ENCODE measurements at regions not wholly inside any gene's neighbourhood (a gene's known extent, or its start where the extent isn't known, plus 50 kb on each side); places are given as distances from the start of the nearest gene placed in this dataset.

- TF ChIP-seq CREB1 (CRISPR knock-in tag; IDR thresholded peaks at IDR 0.05; ENCODE audit: low read depth), result no peak
- TF ChIP-seq NANOG (IDR thresholded peaks at IDR 0.05; ENCODE audit: borderline replicate concordance), result no peak
- TF ChIP-seq EZH2phosphoT487 (IDR thresholded peaks at IDR 0.05; ENCODE audit: unreplicated experiment), result no peak
Observed at GRCh38 chrX:8914681-8915080, 113.5 kb upstream of the FAM9A start (continued).

DNA sequence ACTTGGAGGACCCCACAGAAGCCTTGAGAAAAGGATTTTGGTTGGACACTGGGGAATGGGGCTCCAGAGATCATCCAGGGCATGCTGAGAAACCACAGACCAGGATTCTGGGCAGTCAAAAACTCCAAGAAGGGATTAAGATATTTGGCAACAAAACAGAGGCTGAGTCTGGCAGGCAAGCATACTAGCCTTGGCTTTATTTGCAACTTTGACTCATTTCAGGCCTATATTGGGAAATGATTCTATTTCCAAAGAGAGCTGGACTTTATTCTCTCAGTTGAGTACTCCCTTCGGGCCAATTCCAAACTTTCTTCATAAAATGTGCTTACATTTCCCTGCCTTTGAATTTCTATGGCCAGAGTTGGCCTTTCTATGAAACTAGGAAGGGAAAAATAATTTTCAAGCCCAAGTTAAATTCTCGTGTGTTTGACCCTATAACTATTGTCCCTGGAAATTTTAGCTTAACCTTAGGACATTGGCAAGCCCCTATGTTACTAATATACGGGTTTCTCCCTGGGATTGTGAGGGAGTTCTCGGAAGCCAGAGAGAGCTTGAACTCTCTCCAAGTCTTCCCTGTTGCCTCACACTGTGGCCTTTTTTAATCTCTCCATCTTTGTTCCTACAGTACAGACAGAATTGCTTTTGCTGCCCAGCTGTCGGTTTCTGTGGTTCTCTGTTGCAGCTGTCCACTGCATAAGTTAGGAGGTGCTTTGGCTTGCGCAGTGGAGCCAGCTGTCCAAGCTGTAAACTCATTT is 112.6 kb upstream of the FAM9A start:
- Histone ChIP-seq H2AFZ (no peak overlapping the region), H3K4me3 (no peak overlapping the region), H4K20me1 (replicated peaks; ENCODE audit: insufficient read depth) (no peaks in the 10 kb centered on the region), H3K4me2 (no peak overlapping the region), H3K79me2 (replicated peaks; ENCODE audit: insufficient read depth) (no peaks in the 10 kb centered on the region), H3K27me3 (ENCODE audit: insufficient read depth) (no peaks in the 10 kb centered on the region), H3K9me2 (ENCODE audit: insufficient read depth) (no peaks in the 10 kb centered on the region), H3K27ac (ENCODE audit: low read depth) (no peak overlapping the region), H3K4me1 (ENCODE audit: insufficient read depth) (no peaks in the 10 kb centered on the region), H3F3A (replicated peaks; ENCODE audit: low read depth) (no peaks in the 10 kb centered on the region), H3K36me3 (ENCODE audit: insufficient read depth) (no peaks in the 10 kb centered on the region)
- Mint-ChIP-seq H3K27ac (no peak overlapping the region), H3K4me1 (no peaks in the 10 kb centered on the region), H3K27me3 (ENCODE audit: insufficient read depth, low read depth, poor library complexity) (no peaks in the 10 kb centered on the region), H3K4me3 (no peak overlapping the region), H3K36me3 (ENCODE audit: low read depth) (no peaks in the 10 kb centered on the region), H3K9me3 (no peaks in the 10 kb centered on the region)
- DNase-seq (ENCODE audit: low spot score) (no peak), ATAC-seq (no peak)
- TF ChIP-seq POLR2AphosphoS5 (IDR thresholded peaks at IDR 0.05; ENCODE audit: low read depth) (no peak), ZNF114 (CRISPR knock-in tag; IDR thresholded peaks at IDR 0.05) (no peak), STAT1 (IDR thresholded peaks at IDR 0.05; ENCODE audit: unreplicated experiment) (no peak), REST (IDR thresholded peaks at IDR 0.05; ENCODE audit: unreplicated experiment) (no peak), JUNB (IDR thresholded peaks at IDR 0.05; ENCODE audit: unreplicated experiment) (no peak), CTCF (conservative IDR thresholded peaks at IDR 0.05; ENCODE audit: low read depth in 2 of 2) (no peak), ZNF331 (CRISPR knock-in tag; IDR thresholded peaks at IDR 0.05; ENCODE audit: low read depth) (no peak)
- TF ChIP-seq, protein P1, sequence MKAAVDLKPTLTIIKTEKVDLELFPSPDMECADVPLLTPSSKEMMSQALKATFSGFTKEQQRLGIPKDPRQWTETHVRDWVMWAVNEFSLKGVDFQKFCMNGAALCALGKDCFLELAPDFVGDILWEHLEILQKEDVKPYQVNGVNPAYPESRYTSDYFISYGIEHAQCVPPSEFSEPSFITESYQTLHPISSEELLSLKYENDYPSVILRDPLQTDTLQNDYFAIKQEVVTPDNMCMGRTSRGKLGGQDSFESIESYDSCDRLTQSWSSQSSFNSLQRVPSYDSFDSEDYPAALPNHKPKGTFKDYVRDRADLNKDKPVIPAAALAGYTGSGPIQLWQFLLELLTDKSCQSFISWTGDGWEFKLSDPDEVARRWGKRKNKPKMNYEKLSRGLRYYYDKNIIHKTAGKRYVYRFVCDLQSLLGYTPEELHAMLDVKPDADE (IDR thresholded peaks at IDR 0.05), result no peak
